GM12892 (cell line): ENCODE measurements at regions not wholly inside any gene's neighbourhood (a gene's known extent, or its start where the extent isn't known, plus 50 kb on each side); places are given as distances from the start of the nearest gene placed in this dataset.

Experiments
- POLR2A ChIP-seq: IDR thresholded peaks from 2 replicates; pipeline ENCODE4 v1.6.1; 2011; ENCODE audit warnings: low read depth, low read length, control low read depth
- POLR2AphosphoS5 ChIP-seq: IDR thresholded peaks from 2 replicates; pipeline ENCODE4 v1.6.1; 2011; ENCODE audit warnings: low read depth, low read length, control low read depth
- TAF1 ChIP-seq: IDR thresholded peaks from 2 replicates; pipeline ENCODE4 v1.6.1; 2011; ENCODE audit warnings: low read depth, mild to moderate bottlenecking, control low read depth, low read length, borderline replicate concordance

DNA sequence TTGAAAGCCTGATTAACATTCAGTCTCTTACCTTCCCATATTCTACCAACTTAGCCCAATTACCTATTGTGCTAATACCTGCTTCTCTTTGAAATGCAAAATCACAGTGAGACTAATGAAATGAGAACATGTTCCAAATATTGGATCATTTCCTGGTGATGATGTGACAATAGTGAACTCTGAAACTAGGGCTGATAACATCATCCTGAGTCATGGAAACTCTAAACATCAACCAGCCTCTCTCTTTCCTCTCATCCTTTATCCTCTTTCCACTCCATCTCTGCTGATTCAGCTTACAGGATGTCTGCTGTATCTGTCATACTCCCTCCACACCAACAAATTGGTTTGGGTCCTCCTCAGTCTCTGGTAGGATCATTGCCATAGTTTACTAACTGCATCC, 98.8 kb upstream of the NCKAP5 start:
- TF ChIP-seq POLR2AphosphoS5 (no peak), POLR2A (no peak), TAF1 (no peak)
